ENCODE measurements at regions not wholly inside any gene's neighbourhood (a gene's known extent, or its start where the extent isn't known, plus 50 kb on each side); places are given as distances from the start of the nearest gene placed in this dataset.

DNA sequence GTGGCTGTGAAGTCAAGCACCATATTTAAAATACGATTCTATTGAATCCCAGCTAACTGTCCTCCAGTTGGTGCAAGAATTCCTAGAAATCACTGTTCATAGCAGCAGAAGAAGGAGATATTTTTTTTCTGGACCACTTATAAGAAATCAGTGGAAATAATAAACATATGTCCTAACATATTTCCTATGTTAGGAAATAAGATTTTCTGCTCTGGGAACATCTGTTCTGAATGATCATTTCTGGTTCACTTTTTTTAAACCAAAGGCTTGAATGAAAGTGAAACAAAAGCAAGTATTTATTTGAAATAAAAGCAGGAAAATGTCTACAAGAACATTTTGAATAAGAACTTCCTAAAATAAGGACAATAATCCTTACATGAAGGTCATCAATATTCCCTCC, 138.9 kb upstream of the RALGAPA2 start:
- TF ChIP-seq, protein P1, sequence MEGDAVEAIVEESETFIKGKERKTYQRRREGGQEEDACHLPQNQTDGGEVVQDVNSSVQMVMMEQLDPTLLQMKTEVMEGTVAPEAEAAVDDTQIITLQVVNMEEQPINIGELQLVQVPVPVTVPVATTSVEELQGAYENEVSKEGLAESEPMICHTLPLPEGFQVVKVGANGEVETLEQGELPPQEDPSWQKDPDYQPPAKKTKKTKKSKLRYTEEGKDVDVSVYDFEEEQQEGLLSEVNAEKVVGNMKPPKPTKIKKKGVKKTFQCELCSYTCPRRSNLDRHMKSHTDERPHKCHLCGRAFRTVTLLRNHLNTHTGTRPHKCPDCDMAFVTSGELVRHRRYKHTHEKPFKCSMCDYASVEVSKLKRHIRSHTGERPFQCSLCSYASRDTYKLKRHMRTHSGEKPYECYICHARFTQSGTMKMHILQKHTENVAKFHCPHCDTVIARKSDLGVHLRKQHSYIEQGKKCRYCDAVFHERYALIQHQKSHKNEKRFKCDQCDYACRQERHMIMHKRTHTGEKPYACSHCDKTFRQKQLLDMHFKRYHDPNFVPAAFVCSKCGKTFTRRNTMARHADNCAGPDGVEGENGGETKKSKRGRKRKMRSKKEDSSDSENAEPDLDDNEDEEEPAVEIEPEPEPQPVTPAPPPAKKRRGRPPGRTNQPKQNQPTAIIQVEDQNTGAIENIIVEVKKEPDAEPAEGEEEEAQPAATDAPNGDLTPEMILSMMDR (IDR thresholded peaks at IDR 0.05; ENCODE audit: insufficient read depth, low read depth, low read length), result no peak
- TF ChIP-seq EZH2 (IDR thresholded peaks at IDR 0.05; ENCODE audit: insufficient read depth, low read length), result no peak
